Esophagus muscularis mucosa (tissue), 4 donors: ENCODE measurements at regions not wholly inside any gene's neighbourhood (a gene's known extent, or its start where the extent isn't known, plus 50 kb on each side); places are given as distances from the start of the nearest gene placed in this dataset.

Experiments
- EP300 ChIP-seq: sonication (generic); formaldehyde crosslinking; IDR thresholded peaks from one replicate; pipeline ENCODE4 v1.6.1; 2017; ENCODE audit warnings: antibody characterized with exemption
- POLR2A ChIP-seq: fragments of 450-650 bp; IDR thresholded peaks from one replicate; pipeline ENCODE4 v1.6.1; 2017; ENCODE audit warnings: antibody characterized with exemption, moderate library complexity, mild to moderate bottlenecking, low read depth
- POLR2AphosphoS5 ChIP-seq, 2 donors: sonication (generic); formaldehyde crosslinking; IDR thresholded peaks; one replicate each; pipeline ENCODE4 v1.6.1; 2017; ENCODE audit warnings: antibody characterized with exemption in 2 of 2
- TF ChIP-seq, protein P1 (sequence below), 3 experiments: fragments of 200-600 bp in 2 of 3; fragments of 450-650 bp in 1 of 3; sonication (generic) in 2 of 3; IDR thresholded peaks; one replicate each; pipeline ENCODE4 v1.5.1; 2017 to 2019; ENCODE audit warnings: antibody characterized with exemption in 3 of 3, mild to moderate bottlenecking in 2 of 3, moderate library complexity in 1 of 3

DNA sequence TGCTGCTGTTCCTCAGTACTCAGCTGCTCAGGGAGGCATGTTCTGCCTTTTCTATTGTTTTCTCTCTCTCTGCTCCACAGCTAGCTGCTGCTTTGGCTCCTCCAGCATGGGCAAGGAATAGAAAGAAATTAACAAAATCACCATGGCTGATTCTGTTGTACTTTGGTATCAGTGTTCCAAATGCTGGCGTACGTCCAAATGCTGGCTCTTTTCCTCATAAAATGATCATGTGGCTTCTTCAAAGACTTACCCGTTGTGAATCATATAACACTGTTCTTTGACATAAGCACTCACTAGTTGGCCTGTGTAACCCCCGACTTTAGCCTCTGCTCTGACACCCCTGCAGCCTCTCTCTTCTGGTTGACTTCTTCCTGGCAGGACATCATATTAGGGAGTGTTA lies 547.6 kb downstream of the CPS1 start:
- TF ChIP-seq, protein P1, sequence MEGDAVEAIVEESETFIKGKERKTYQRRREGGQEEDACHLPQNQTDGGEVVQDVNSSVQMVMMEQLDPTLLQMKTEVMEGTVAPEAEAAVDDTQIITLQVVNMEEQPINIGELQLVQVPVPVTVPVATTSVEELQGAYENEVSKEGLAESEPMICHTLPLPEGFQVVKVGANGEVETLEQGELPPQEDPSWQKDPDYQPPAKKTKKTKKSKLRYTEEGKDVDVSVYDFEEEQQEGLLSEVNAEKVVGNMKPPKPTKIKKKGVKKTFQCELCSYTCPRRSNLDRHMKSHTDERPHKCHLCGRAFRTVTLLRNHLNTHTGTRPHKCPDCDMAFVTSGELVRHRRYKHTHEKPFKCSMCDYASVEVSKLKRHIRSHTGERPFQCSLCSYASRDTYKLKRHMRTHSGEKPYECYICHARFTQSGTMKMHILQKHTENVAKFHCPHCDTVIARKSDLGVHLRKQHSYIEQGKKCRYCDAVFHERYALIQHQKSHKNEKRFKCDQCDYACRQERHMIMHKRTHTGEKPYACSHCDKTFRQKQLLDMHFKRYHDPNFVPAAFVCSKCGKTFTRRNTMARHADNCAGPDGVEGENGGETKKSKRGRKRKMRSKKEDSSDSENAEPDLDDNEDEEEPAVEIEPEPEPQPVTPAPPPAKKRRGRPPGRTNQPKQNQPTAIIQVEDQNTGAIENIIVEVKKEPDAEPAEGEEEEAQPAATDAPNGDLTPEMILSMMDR (IDR thresholded peaks at IDR 0.05) = no peak
- no peak for TF ChIP-seq EP300
- no peak for TF ChIP-seq POLR2A
- TF ChIP-seq POLR2AphosphoS5 (IDR thresholded peaks at IDR 0.05) = no peak
